Epidermal melanocyte (primary cell): ENCODE measurements at regions not wholly inside any gene's neighbourhood (a gene's known extent, or its start where the extent isn't known, plus 50 kb on each side); places are given as distances from the start of the nearest gene placed in this dataset.
"Not testable (repeated sequence)": the region's sequence is repeated elsewhere in the genome, so short reads cannot be mapped to it uniquely, and the experiment has no call there.

ENCODE experiments used
- DNase-seq: peaks from one replicate; pipeline ENCODE4 v3.0.0; 2011; ENCODE audit warnings: low spot score; ENCODE audit not compliant: insufficient read length

DNA sequence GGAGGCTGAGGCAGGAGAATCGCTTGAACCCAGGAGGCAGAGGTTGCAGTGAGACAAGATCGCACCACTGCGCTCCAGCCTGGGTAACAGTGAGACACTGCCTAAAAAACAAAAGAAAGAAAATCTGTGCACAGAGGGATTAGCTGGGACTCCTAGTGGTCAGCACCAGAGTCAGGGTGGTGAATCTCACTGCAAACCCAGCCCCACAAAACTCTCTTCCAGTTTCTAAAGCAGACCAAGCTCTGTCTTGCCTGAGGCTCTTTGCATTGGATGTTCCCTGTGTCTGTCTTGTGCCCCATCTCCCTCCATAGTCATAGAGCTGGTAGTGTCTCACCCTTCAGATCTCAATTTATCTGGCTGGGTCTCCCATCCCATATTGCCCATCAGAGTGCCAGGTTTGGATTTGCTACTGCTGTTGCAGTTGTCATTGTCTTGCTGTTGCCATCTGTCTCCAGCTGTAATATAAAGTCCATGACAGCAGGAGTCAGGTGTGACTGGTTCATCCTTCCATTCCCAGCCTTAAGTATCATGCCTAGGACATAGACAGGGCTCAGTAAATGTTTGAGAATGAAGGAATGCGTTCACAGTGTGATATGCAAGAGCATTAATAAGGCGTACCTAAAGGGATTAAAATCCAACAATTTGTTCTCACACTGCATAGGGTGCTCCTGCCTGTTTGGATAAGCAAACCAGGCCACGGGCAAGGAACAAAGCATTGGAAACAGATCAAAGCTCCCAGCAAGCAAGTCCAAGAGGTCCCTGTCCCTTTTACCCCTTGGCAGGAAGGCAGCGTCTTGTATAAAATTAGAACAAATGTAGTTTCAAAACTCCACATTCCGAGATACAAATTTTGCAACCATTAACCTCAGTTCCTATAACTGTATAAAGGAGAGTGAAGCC, 614.6 kb upstream of the CDH5 start:
- DNase-seq: no peak

DNA sequence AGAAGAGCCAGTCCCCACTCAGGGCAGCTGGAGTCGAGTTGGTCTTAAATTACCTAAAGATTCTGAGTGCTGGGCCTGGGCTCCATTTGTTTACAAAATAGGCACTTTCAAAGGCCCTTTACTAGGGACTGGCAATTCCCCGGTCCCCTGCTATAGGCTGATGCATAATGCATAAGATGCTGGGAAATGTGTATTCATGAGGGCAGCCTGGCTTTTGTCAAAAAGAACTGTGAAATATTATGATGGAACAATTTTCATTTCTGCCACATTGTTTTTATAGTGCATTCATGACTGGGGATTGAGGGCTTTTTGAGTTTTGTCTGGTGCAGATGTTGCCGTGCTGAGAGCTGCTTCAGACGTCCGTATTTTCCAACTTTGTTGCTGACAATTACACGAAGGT, 617.0 kb upstream of the CDH5 start:
- no peak for DNase-seq

DNA sequence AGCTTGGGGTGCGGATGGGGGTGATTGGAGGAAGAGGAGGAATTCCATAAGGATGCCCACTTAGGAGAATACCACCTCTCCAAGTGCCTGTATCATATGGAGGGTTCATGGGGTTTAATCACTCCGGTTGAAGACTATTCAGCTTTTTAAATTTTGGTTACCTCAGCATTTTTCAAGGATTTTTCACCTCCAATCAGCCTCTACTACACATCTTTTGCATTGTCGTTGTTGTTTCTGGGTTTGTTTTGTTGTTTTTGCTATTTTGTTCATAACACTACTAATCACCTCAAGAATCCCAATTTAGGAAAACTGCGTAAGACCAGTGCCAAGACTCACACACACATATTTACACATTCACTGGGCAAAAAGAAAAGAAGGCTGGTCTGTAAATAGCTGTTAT, 619.5 kb upstream of the CDH5 start:
- no peak for DNase-seq

DNA sequence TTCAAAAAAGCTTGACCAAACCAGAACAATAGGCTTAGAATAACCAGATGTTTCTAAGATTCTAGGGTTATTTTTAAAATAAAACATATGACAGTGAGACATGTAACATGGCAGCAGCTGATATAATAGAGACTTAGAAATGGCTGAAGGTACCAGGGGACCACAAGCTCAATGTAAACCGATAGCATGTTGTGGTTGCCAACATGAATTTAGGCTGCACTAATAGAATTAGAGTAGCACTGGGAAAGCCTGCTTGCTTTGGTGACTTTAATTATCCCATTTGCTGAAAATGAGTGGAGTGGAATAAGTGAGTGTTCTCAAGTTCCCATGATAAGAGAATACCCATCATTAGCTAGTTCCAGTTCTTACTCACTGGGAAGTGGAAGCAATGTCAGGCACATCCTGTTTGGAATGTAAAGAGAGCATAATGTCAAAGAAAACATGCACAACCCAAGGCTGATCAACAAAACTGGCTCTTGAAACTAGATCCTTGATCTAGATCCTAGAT, 621.2 kb upstream of the CDH5 start:
- no peak for DNase-seq

DNA sequence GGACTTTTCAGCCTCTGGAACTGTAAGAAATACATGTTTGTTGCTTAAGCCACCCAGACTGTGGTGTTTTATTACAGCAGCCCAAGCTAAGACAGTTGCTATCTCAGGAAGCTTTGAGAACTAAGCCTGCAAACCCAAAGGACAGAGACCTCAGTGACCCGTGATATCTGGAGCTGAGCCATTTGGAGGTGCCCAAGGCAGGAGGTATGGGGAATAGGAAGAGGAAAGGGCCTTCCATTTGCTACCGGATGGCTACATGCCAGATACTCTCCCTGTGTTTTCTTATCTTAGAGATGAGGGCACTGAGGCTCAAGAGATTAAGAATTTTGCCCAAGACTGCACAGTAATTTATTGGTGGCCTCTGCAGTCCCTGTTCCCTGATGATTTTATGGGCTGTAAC, 622.1 kb upstream of the CDH5 start:
- no peak for DNase-seq

DNA sequence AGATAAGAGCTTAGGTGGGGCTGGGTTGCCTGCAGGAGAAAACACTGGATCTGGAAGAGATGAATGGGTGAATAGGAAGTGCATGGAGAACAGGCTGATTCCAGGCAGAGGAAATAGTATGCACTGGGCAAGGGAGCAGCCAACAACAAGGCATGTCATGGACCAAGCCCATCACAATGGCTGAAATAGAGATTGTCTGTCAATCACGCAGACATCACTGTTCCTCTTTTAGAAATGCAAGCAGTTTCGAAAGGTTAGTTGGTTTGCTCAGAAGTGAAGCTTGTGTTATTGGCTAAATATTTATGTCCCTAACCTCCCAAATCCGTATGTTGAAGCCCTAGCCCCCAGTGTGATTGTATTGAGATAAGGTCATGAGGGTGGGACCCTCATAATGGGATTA, 621.7 kb upstream of the CDH11 start:
- no peak for DNase-seq

DNA sequence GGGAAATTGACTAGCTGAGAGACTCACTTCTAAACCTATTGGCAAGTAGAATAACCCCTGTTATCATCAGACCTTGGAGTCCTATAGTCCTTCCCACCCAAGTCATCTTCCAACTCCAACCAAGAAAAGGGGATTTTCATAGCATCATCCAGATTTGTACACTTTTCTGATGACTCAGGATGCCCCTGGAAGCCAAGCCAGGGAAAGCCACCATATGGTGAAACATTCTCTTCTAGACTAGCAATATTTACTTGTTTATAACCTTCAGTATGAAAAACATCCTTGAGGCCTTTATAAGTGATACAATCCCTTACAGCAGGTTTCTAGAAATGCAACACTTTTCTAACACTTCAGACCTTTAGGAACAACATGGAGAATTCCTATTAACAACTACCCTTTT, 618.8 kb upstream of the CDH11 start:
- no peak for DNase-seq

DNA sequence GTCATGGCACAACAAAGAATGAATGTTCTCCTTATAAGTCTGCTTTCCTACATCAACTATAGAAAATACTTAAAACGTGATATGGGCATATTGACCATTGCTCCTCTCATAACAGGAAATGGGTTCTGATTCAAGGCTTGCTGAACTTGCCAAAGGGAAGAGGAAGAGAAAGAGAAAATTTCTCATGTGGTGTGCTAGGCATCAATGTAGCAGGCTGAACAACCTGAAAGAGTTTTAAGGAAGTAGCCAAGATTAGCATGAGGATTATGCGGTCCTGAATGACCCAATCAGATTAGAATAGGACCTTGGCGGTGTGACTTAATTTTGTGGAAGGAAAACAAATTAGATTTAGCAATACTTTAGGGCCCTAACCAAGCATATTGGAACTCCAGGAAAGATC, 617.7 kb upstream of the CDH11 start:
- DNase-seq: no peak

DNA sequence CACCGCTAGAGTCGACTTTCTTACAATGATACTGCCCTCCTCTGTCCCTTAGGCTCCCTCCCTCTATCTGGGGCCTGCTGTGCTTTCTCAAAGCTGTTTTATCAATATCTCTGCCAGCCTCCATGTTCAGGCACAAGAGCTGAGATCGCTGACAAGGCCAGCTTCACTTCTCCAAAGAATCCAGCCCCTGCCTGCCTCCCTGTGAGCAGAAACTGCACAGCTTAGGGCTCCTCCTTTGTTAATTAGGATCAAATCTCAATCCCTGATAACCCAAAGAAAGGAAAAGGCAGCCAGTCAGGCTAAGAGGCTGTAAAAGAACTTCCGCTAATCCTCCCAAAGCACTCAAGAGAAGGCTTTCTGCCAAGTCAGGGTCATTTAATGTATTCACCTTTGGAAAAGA, 616.0 kb upstream of the CDH11 start:
- DNase-seq: no peak

DNA sequence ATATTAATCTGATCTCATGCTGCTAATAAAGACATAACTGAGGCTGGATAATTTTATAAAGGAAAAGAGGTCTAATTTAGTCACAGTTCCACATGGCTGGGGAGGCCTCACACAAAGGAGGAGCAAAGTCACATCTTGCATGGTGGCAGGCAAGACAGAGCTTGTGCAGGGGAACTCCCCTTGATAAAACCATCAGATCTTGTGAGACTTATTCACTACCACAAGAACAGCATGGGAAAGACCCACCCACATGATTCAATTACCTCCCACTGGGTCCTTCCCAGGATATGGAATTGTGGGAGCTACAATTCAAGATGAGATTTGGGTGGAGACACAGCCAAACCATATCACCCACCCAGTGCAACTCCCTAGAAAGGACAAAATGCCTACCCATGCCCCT, 613.8 kb upstream of the CDH11 start:
- not testable (repeated sequence) for DNase-seq

DNA sequence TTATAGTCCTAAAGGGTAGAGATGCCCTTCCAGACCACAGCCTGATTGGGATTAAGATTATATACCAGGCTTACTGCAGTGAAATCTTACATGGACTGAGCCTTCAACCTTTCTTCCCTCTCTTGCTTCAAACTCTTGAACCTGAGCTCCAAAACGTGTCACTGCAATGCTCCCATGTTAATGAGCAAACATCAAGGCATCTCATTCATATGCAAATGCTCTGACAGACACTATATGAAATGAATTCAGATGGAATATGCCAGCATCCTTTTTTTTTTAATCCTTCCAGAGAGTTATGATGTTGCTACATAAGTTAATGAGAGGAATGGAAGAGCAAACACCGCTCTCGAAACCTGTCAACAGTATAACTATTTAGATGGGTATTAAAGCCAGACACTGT, 611.9 kb upstream of the CDH11 start:
- DNase-seq: no peak

DNA sequence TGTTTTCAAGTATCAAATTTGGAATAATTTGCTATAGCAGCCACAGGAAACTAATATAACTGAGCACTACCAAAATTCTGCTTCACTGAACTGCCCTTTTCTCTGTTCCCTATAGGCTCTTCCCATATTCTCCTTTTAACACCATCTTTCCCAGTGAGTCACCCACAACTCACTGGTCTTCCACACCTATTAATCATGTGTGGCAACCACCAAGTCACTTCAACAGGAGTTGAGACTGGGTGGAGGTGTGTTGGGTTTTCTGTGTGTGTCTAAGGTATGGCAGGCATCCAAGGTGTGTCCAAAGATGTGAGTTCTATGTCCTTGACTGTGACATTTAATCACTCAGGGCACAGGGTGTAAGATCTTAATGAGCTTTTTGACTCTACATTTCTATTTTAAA, 610.0 kb upstream of the CDH11 start:
- no peak for DNase-seq

DNA sequence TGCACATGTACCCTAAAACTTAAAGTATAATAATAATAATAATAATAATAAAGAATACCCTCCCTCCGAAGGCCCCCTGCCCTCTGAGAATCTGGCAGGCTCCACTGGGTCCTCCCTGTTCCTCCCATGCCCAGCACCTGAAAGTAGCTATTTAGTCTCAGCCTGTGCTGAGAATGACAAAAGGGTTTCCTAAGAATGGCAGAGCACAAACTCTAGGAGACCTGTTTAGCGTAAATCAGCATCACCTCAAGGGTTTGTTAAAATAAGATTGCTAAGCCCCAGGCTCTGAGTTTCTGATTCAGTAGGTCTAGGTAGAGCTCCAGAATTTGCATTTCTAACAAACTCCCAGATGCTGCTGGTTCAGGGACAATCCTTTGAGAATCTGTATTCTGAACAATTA, 606.8 kb upstream of the CDH11 start:
- DNase-seq: no peak

DNA sequence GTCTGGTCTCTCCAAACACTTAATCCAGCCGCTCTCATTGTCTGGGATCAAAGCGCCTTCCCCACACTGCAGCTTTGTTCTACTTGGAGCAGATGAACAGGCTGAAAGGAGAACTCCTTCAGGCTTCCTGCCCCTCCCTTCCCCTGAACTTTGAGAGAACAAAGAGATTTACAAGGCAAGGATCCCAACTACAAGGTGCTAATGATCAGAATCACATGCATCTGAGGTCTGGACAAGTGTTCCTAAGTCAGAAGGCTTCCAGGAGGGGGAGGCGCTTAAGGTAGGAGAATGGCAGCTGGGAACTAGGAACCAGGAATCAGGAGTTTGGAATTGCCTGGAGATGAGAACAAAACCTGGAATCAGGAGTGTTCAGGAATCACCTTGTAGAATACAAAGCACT, 606.3 kb upstream of the CDH11 start:
- no peak for DNase-seq

DNA sequence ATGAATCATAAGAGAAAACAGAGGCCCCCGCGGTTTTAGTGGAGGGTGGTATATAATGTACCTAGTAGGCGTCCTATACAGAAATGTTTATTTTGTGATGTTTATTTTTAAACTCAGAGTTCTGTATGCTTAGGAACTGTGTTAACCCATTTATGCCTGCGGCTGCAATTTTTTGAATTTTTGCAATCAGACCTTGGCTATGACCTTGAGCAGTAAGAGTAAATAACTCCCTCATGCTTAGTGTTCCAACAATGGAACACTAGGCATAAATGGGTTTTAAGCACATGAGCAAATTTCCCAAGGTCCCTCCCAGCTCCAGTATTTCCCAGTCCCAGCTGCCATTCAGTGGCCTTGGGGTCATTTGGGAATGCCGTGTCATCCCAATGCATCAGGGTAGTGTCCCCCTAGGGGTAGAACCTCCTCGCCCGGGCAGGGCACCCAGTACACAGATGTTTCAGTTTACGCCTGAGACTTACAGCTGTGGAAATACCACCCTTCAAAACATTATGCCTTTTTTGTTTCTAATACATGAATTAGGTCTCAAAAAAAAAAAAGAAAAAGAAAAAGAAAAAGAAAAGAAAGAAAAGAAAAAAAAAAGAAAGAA, 605.8 kb upstream of the CDH11 start:
- DNase-seq: no peak

DNA sequence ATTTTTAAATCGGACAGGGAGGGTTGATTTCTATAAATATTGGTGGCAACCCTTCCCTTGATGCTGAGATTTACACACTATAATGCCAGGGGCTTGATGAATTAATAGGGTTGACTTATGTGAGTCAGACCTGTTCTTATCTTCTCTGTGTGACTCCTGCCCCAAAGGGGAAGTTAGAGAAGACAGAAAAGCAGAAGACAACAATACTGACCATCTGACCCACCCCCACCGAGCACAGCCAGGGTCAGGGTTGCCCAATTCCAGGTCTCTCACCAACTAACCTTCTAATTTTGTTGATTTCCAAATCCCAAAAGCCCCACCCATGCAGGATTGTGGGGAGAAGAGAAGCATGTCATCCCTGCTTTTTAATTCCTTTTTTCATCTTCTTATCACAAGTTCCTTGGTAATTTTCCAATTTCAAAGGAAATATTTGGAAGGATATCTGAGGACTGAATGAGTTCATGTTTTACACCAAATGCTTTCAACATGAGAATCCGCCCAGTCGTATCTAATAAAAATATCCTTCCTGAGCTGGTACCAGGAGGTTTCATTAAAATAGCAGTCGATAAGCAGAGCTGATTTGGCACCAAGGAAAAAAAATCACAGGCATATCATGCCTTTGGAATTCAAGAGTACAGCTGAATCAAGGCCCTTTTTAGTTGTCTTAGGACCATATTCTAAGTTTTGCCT, 603.4 kb upstream of the CDH11 start:
- no peak for DNase-seq

DNA sequence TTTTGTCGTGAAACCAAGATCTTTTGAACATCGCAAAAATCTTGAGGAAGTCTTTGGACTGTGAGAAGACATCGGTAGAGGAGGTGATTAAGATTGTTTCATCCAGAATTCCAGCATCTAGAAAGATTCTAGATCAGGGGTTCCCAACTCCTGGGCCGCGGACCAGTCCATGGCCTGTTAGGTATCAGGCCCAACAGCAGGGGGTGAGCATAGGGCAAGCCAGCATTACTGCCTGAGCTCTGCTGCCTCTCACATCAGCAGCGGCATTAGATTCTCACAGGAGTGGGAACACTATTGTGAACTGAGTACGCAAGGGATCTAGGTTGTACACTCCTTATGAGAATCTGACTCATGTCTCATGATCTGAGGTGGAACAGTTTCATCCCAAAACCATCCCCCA, 600.6 kb upstream of the CDH11 start:
- no peak for DNase-seq

DNA sequence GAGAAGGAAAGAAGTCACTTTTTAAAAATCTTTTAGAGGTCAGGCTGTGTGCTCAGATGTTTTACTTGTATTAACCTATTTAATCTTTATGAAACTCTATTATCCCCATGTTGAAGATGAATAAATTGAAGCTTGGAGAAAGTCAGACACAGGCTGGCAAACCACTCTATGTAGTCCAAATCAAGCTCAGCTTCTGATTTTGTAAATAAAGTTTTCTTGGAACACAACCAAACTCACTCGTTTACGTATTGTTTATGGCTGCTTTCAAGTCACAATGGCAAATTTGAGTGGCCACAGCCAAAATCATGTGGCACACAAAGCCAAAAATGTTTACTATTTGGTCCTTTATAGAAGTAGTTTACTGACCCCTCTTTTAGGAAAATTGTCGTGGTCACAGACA, 596.0 kb upstream of the CDH11 start:
- no peak for DNase-seq

DNA sequence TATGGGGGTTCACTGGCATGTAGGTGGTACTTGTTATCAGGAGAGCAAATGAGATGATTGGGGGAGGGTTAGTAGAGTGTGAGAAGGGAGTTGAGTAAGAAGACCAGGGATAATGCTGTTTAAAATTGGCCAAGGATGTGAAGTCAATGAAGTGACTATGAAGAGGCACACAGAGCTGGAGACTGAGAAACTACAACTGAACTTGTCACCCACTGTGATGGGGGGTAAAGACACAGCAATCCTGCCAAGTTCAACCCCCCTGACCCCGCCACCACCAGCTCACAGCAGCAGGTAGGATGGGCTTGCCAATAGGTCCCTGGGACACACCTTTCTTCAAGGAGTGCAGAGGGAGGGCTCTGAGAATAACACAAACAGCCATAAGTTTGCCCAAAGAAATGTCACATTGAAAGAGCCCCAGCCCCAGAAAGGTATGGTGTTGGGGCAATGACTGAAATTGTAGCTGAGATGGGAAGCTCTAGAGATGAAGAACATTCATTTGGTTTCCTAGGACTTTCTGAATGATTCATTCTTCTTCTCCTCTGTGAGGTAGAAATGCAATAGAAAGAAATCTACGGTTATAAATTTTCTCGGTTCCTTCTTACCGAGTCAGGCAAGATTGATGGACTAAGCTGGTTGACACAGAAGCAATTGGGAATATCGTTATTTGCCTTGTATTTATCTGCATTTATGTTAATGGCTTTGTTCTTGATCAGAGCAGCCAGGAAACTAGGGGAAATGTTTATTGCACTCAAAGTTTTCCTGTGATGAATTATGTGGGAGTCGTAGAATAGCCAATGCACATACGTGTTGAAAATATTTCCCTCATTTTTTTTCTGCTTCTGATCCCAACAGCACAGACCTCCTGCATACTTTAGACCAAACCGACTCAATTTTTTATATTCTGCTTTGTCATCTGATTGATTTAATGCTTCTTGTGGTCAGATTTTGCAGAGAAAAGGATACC, 595.2 kb upstream of the CDH11 start:
- no peak for DNase-seq

DNA sequence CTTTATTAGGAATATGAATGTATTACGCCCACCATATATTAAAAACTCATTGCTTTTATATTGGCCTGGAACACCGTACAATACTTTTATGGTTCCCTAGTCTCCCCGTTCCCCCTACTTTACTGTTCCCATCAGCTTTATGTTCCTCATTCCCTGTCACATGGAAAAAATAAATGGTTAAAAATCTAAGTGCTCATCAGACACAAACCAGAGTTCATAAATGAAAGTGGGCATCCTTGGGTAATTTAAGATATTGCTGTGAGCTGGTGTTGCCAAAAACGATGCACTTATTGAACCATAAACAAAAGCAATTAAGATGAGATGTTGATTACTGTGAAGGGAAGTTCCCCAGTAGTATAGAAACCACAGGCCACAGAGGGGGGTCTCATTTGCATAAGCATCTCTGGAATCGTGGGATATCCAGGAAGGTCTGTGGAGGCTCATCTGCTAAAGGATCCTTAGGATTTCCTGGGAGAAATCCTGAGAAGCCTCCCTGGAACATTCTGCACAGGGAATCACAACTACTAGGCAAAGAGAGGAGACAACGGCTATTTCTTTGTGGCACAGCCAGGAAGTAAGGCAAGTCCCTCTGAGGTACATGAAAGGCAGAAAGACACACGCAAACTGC, 591.4 kb upstream of the CDH11 start:
- no peak for DNase-seq

DNA sequence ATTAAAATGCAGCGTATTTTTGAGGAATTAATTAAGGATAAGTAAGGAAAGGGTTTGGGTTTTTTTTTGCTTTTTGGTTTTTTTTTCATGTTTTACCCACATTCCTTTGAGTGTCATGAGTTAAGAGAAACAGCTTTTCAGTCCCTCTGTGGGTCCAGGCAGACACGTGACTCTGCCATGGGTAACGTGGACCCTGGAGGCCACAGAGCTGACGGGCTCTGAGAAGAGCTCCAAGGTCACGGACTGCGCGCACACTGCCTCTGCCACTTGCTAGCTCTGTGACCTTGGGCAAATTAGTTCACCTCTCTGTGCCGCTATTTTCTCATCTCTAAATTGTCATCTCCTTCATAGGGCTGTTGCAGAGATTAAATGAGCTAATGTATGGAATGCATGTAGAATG, 588.2 kb upstream of the CDH11 start:
- DNase-seq: no peak
